ENCODE measurements at regions not wholly inside any gene's neighbourhood (a gene's known extent, or its start where the extent isn't known, plus 50 kb on each side); places are given as distances from the start of the nearest gene placed in this dataset.
A peak's percentile ranks its signal among the peaks of the same experiment; 100 is the strongest.

DNA sequence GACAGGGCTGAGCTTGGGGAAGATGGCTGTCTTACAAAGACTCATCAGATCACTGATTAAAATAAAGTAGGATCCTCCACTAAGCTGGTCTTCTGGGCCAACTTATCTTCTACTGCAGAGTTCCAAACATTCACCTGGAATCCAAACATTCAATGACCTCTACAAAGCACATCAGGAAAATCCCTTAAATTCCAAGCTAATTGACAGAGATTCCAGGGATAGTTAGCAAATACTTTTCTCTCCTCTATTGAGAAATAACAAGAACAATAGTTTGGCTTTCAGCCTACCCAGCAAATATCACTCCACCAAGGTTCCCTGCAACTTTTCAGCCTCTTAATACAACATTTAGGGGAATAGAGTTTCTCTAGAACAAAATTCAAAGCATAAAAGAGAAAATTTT, 140.6 kb upstream of the LIFR start:
- POLR2A ChIA-PET, result no interaction called here
- no peak overlapping the region for H3K4me3 ChIP-seq (replicated peaks in 1 of 3; ENCODE audit: insufficient read depth in 1 of 3, low read depth in 2 of 3, low read length in 3 of 3)
- ATAC-seq, result peak; percentile 51; the same call in 2 of the 3 replicates
- DNase-seq (ENCODE audit: low spot score), result peak; percentile 51
- H3K36me3 ChIP-seq (replicated peaks in 1 of 2; ENCODE audit: control insufficient read depth in 1 of 2, insufficient read depth in 2 of 2, low read length in 2 of 2), result no peaks in the 10 kb centered on the region
- H2AFZ ChIP-seq (ENCODE audit: low read length), result no peak overlapping the region
- peaks cover 0 to 5% of the 10 kb centered on the region in 2 experiments; a peak in 3 of 5 replicates for H3K27me3 ChIP-seq (ENCODE audit: control insufficient read depth in 1 of 2, insufficient read depth in 2 of 2, low read length in 2 of 2)
- no peaks in the 10 kb centered on the region for H4K20me1 ChIP-seq (ENCODE audit: insufficient read depth, low read length)
- no peak overlapping the region for H3K9ac ChIP-seq (ENCODE audit: insufficient read depth, low read depth, low read length)
- in situ Hi-C loops (cut with HindIII; ENCODE audit: extremely low pct_ligation_motif_present, low pct_unique_long_range_greater_than_20kb) (no loop called here), intact Hi-C loops (cut with micrococcal nuclease; ENCODE audit: unreplicated experiment) (no loop called here)
- H3K4me2 ChIP-seq (ENCODE audit: low read depth, low read length), result no peak overlapping the region
- H3K79me2 ChIP-seq (ENCODE audit: insufficient read depth, low read length), result no peaks in the 10 kb centered on the region
- peak; percentile 18 for FAIRE-seq
- no peaks in the 10 kb centered on the region for H3K9me3 ChIP-seq (ENCODE audit: low read length)
- peaks cover 21% of the 10 kb centered on the region for H3K4me1 ChIP-seq (ENCODE audit: insufficient read depth, low read length)
- no TSS peak for BruUV-seq (replicated peaks)
- CTCF ChIA-PET (ENCODE audit: low intra/inter-chr PET ratio, low total read pairs), result no interaction called here
- H3K27ac ChIP-seq (ENCODE audit: extremely low read length, insufficient read depth, low read length), result no peak overlapping the region
- TF ChIP-seq, protein P1, sequence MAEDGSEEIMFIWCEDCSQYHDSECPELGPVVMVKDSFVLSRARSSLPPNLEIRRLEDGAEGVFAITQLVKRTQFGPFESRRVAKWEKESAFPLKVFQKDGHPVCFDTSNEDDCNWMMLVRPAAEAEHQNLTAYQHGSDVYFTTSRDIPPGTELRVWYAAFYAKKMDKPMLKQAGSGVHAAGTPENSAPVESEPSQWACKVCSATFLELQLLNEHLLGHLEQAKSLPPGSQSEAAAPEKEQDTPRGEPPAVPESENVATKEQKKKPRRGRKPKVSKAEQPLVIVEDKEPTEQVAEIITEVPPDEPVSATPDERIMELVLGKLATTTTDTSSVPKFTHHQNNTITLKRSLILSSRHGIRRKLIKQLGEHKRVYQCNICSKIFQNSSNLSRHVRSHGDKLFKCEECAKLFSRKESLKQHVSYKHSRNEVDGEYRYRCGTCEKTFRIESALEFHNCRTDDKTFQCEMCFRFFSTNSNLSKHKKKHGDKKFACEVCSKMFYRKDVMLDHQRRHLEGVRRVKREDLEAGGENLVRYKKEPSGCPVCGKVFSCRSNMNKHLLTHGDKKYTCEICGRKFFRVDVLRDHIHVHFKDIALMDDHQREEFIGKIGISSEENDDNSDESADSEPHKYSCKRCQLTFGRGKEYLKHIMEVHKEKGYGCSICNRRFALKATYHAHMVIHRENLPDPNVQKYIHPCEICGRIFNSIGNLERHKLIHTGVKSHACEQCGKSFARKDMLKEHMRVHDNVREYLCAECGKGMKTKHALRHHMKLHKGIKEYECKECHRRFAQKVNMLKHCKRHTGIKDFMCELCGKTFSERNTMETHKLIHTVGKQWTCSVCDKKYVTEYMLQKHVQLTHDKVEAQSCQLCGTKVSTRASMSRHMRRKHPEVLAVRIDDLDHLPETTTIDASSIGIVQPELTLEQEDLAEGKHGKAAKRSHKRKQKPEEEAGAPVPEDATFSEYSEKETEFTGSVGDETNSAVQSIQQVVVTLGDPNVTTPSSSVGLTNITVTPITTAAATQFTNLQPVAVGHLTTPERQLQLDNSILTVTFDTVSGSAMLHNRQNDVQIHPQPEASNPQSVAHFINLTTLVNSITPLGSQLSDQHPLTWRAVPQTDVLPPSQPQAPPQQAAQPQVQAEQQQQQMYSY (CRISPR knock-in tag; IDR thresholded peaks at IDR 0.05), result no peak
- TF ChIP-seq, protein P2, sequence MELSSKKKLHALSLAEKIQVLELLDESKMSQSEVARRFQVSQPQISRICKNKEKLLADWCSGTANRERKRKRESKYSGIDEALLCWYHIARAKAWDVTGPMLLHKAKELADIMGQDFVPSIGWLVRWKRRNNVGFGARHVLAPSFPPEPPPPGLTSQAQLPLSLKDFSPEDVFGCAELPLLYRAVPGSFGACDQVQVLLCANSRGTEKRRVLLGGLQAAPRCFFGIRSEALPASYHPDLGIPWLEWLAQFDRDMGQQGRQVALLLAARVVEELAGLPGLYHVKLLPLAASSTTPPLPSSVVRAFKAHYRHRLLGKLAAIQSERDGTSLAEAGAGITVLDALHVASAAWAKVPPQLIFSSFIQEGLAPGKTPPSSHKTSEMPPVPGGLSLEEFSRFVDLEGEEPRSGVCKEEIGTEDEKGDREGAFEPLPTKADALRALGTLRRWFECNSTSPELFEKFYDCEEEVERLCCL (CRISPR knock-in tag; IDR thresholded peaks at IDR 0.05; ENCODE audit: borderline replicate concordance), result no peak
- TF ChIP-seq ZEB1 (IDR thresholded peaks at IDR 0.05; ENCODE audit: insufficient replicate concordance, low read depth) (no peak), KDM1A (CRISPR knock-in tag; IDR thresholded peaks at IDR 0.05) (no peak), PLSCR1 (CRISPR knock-in tag; IDR thresholded peaks at IDR 0.05; ENCODE audit: borderline replicate concordance) (no peak), ZNF343 (CRISPR knock-in tag; IDR thresholded peaks at IDR 0.05) (no peak), CHD4 (IDR thresholded peaks at IDR 0.05; ENCODE audit: borderline replicate concordance, low read length) (no peak), IRF2 (CRISPR knock-in tag; IDR thresholded peaks at IDR 0.05) (no peak), SOX6 (IDR thresholded peaks at IDR 0.05) (no peak), SOX6 (CRISPR knock-in tag; IDR thresholded peaks at IDR 0.05) (peak; percentile 25; the same call in 1 of the 2 replicates), ELF3 (CRISPR knock-in tag; IDR thresholded peaks at IDR 0.05) (no peak), NFKBIZ (CRISPR knock-in tag; IDR thresholded peaks at IDR 0.05) (no peak), TEAD3 (CRISPR knock-in tag; optimal IDR thresholded peaks at IDR 0.05; ENCODE audit: borderline replicate concordance) (peak; percentile 42), ZNF33B (CRISPR knock-in tag; IDR thresholded peaks at IDR 0.05) (no peak), UBTF (CRISPR knock-in tag; IDR thresholded peaks at IDR 0.05) (no peak), GTF2F1 (IDR thresholded peaks at IDR 0.05; ENCODE audit: low read length) (no peak)
- TF ChIP-seq, protein P3, sequence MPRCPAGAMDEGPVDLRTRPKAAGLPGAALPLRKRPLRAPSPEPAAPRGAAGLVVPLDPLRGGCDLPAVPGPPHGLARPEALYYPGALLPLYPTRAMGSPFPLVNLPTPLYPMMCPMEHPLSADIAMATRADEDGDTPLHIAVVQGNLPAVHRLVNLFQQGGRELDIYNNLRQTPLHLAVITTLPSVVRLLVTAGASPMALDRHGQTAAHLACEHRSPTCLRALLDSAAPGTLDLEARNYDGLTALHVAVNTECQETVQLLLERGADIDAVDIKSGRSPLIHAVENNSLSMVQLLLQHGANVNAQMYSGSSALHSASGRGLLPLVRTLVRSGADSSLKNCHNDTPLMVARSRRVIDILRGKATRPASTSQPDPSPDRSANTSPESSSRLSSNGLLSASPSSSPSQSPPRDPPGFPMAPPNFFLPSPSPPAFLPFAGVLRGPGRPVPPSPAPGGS (CRISPR knock-in tag; IDR thresholded peaks at IDR 0.05), result no peak
